EL (cell line): ENCODE measurements at regions not wholly inside any gene's neighbourhood (a gene's known extent, or its start where the extent isn't known, plus 50 kb on each side); places are given as distances from the start of the nearest gene placed in this dataset.

Source experiments
- DNase-seq: peaks from one replicate; pipeline ENCODE4 v3.0.0-alpha.2; 2016

- no peak for DNase-seq
These were observed 400.2 kb downstream of the GJA1 start for GRCh38 chr6:121835662-121836061.

GRCh38 chr6:121837545-121838229 is 402.2 kb downstream of the GJA1 start:
- DNase-seq, result no peak

GRCh38 chr6:121838842-121839241 is 403.4 kb downstream of the GJA1 start:
- peak; percentile 50 for DNase-seq

- DNase-seq, result no peak
These were observed 404.4 kb downstream of the GJA1 start for GRCh38 chr6:121839896-121840295.

- no peak for DNase-seq
These were observed 409.5 kb downstream of the GJA1 start for GRCh38 chr6:121844898-121845297.

- no peak for DNase-seq
These were observed 412.5 kb downstream of the GJA1 start for GRCh38 chr6:121847806-121848522.

- DNase-seq, result no peak
These were observed 413.2 kb downstream of the GJA1 start for GRCh38 chr6:121848523-121849255.

- peak; percentile 75 for DNase-seq
These were observed 414.0 kb downstream of the GJA1 start for GRCh38 chr6:121849477-121849876.

GRCh38 chr6:121851056-121851455 is 415.6 kb downstream of the GJA1 start:
- DNase-seq, result no peak

- no peak for DNase-seq
These were observed 418.2 kb downstream of the GJA1 start for GRCh38 chr6:121853686-121854085.

- no peak for DNase-seq
These were observed 420.1 kb downstream of the GJA1 start for GRCh38 chr6:121855521-121855920.

GRCh38 chr6:121856296-121856695 is 420.9 kb downstream of the GJA1 start:
- peak; percentile 43 for DNase-seq

GRCh38 chr6:121857551-121857950 is 422.1 kb downstream of the GJA1 start:
- no peak for DNase-seq

- no peak for DNase-seq
These were observed 422.9 kb downstream of the GJA1 start for GRCh38 chr6:121858310-121858709.

- no peak for DNase-seq
These were observed 423.5 kb downstream of the GJA1 start for GRCh38 chr6:121858986-121859385.

- no peak for DNase-seq
These were observed 430.4 kb downstream of the GJA1 start for GRCh38 chr6:121865811-121866210.

GRCh38 chr6:121867095-121867494 is 431.6 kb downstream of the GJA1 start:
- DNase-seq, result no peak

- peak; percentile 36 for DNase-seq
These were observed 432.8 kb downstream of the GJA1 start for GRCh38 chr6:121868206-121868605.

GRCh38 chr6:121873595-121873994 is 438.1 kb downstream of the GJA1 start:
- DNase-seq, result no peak

GRCh38 chr6:121876721-121877120 is 441.3 kb downstream of the GJA1 start:
- DNase-seq, result no peak

GRCh38 chr6:121879149-121879548 is 443.7 kb downstream of the GJA1 start:
- DNase-seq, result peak; percentile 86

GRCh38 chr6:121880831-121881230 is 445.4 kb downstream of the GJA1 start:
- DNase-seq, result peak; percentile 19

GRCh38 chr6:121881974-121882667 is 446.7 kb downstream of the GJA1 start:
- DNase-seq, result peak; percentile 98
